Left kidney (tissue), 1 donor: ENCODE measurements at regions not wholly inside any gene's neighbourhood (a gene's known extent, or its start where the extent isn't known, plus 50 kb on each side); places are given as distances from the start of the nearest gene placed in this dataset.

Experiments used
- DNase-seq: peaks from one replicate; pipeline ENCODE4 v3.0.0-alpha.2; 2013

DNA sequence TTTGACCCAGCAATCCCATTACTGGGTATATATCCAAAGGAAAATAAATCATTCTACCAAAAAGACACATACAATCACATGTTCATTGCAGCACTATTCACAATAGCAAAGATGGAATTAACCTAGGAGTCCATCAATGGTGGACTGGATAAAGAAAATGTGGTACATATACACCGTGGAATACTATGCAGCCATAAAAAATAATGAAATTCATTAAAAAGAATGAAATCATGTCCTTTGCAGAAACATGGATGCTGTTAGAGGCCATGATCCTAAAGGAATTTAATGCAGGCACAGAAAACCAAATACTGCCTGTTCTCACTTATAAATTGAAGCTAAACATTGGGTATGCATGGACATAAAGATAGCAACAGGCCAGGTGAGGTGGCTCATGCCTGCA is 61.9 kb upstream of the BMP6 start:
- no peak for DNase-seq

DNA sequence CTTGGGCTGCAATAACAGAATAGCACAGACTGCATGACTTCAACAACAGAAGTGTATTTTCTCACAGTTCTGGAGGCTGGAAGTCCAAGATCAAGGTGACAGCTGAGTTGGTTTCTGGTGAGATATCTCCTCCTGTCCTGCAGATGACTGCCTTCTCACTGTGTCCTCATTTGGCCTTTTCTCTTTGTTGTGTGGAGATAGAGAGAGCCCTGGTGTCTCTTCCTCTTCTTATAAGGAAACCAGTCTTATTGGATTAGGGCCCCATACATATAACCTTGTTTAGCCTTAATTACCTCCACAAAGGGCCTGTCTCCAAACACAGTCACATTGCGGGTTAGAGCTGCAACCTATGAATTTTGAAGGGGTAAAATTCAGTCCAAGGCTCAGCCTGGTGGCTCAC is 57.0 kb upstream of the BMP6 start:
- DNase-seq = no peak

DNA sequence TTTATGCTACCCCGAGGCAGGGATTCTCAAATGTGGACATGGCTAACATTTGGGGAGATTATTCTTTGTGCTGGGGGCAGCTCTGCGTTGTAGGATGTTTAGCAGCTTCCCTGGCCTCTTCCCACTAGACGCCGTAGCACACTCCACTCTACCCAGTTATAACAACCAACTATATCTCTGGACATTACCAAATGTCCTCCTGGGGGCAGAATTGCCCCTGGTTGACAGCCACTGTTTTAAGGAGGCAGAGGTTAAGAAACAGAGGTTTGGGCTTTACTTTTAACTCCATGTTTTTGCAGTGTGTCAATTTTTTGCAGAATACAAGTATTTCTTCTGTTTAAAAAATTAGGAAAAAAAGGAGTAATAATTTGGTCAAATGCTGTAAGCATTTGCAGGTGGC is 56.2 kb upstream of the BMP6 start:
- DNase-seq = no peak

DNA sequence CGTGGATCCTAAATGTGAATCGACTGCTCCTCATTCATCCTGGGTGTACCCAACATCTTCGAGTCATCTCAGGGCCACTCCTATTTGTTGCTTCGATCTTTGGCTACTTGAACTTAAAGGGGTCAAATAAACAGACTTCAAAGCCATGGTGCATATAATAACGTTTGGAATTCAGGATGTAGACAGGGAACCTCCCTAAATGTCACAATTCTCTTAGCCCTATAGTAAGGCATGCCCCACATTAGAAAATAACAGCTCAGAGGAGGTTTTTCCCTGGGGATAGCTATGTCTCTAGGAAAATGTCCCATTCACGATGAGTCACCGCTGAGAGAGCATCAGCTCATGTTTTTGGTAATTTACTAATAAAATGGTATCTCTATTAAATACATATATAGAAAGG is 54.8 kb upstream of the BMP6 start:
- no peak for DNase-seq

DNA sequence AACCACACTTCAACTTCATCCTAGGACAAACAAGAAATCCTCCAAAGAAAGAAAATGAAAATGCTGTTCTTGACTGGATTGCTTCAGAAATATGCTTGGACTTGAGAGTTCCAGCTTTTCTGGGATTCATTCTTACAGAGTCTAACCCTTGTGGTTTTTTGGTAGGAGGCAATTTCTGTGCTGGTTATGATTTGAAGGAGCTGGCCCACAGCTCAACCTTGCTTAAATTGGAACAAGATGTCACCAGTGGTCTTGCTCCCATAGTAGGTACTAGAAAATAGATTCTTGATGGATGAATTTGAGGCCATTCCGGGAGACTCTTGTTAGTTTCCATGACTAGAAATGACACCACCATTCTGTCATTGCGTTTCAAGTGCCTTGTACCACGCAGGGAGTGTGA is 54.3 kb upstream of the BMP6 start:
- DNase-seq = no peak

DNA sequence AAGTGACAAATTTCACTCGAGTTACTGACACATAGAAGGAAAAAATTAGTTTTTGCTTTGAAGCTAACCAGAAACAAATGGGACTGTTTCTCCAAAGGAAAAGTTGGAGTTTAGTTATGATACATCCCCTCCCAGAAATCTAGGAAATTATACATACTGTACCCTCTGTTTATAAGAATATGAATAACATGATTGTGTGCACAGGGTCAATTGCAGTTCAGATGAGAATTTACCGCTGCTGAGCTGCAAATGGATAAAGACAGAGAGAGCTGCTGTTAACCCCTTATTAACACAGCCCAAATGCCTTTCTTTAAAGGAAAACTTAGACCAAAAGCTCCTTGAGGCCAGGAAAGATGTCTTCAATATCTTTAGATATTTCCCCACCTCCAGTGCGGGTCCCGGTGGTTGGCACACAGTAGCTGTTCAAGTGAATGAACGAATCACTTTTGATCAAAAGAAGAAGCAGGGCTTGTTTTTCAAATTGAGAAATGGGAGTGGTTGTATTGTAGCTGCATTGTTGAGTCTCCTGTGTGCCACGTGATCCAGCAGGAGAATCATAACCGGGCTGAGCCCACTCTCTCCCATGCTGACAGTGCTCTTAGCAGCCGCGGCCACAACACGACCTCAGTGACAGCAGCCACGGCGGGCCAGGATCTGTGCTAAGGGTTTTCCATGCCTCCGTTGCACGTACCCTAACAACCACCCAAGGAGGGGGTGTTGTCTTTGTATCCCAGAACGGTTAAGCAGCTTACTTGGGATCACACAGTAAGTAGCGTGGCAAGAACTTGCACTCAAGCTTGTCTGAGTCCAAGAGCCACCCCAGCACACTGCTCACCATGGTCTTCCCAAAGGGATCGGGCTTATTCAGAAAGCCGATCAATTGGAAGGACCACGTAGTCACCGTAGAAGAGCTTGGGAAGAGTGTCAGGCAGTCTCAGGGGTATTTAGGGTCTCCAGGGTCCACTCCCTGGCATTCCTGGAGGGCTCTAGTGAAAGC is 53.5 kb upstream of the BMP6 start:
- no peak for DNase-seq

DNA sequence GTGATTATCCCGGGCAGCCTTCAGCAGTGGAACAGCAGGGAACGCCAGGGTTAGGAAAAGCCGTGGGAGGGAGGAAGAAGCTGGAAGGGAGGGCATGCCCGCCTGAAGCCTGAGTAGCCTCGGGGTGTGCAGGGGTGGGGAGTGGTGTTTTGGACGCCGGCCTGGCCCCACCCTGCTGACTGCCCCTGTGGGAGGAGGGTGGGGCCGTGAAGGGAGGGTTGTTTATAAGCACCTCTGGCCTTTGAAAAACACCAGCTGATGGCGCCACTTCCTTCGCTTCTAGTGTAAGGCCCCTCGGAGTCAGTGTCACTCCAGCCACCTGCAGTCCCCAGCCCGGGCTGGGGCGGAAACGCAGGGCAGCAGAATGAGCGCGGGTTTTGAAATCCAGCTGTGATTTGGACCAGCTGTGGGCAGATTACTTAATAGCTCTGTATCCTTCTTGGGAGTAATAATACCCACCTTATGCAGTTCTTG is 52.8 kb upstream of the BMP6 start:
- peak; percentile 44 for DNase-seq

DNA sequence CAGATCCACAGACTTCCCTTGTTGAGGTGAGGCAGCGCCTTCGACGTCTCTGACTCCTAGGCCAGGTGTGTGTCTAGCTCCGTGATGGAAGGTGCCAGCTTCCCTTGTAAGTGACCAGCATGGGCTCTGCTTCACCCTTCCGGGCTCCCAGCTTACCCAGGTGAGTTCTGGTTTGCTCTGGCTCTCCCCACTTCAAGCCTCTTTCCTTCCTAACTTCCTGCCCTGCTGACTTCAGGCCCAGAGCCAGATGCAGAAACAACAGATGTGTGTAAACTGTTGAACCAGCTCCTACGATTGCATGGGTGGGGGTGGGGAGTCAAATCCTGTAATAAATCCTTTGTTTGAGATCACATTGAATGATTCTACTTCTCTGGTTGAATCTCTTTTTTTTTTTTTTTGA is 51.6 kb upstream of the BMP6 start:
- DNase-seq = no peak

DNA sequence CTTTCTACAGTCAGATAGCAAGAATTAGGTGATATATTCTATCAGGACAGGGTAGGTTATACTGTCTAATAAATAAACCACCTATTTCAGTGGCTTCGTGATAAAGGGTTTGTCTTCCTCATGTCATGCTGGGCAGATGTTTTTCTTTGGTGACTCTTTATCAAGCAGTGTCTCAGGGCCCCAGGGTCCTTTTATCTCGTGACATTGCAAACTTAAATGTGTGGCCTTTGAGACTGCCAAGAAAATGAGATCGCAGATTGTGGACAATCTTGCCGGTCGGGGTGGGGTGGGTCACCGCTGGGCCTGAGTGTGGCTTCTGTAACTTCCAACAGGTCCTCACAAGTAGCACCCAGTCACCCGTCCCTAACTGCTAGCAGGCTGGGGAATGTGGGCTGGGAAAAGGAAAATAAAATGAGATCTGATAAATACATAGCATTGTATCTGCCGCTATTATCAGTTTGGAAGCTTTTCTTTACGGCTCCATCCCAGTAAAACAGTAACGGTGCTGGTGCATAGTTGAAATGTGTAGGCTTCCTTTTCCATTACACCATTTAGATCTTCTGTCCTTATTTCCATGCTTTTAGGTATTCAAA is 50.5 kb upstream of the BMP6 start:
- DNase-seq = no peak
